ENCODE measurements at regions not wholly inside any gene's neighbourhood (a gene's known extent, or its start where the extent isn't known, plus 50 kb on each side); places are given as distances from the start of the nearest gene placed in this dataset.

DNA sequence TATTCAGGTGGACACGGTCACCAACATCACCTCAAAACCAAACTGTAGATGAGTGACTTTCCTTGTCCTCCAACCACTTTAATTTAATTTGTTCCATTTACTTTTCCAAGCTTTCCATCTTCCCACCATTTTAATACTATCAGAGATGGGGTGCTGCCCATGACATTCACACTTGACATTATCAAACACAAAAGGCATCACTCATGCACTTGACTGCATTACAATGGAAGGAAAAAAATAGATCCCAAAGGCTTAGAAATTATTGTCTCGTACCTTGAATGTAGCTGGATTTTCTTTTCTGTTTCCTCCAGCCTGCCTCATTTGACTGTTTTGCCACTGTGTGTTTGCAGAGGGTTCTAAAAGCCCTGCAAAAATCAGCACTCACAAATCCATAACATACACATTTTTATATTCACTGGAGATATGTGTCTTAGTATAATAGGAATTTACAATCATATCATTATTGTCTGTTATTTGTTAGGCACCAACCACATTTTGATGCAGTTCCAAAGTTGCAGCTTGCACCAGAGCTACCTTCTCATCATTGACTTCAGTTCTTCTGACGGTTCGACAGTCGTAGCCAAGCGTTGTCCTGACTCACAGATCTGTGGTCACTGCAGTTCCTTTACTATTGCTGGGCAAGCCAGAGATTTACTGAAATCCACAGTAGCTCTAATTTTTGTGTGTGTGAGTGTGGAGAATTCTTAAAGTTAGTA lies 712.3 kb upstream of the WWC1 start:
- Histone ChIP-seq H3K79me2 (ENCODE audit: control insufficient read depth, insufficient read depth, low read length) (no peaks in the 10 kb centered on the region), H3K9ac (ENCODE audit: low read length) (no peak overlapping the region), H3K4me1 (ENCODE audit: control insufficient read depth in 2 of 2, insufficient read depth in 2 of 2, low read length in 2 of 2) (no peaks in the 10 kb centered on the region), H3K36me3 (replicated peaks in 1 of 2; ENCODE audit: control extremely low read depth in 1 of 2, control insufficient read depth in 1 of 2, extremely low read depth in 1 of 2, insufficient read depth in 2 of 2, low read length in 1 of 2) (no peaks in the 10 kb centered on the region), H2AFZ (ENCODE audit: insufficient read depth, low read depth, low read length, poor library complexity, severe bottlenecking) (no peak overlapping the region), H3K27ac (ENCODE audit: low read length in 2 of 2) (no peak overlapping the region), H3K4me3 (ENCODE audit: control extremely low read depth in 1 of 5, extremely low read depth in 1 of 5, insufficient read depth in 1 of 5, low read depth in 2 of 5, low read length in 4 of 5) (no peak overlapping the region), H3K9me3 (ENCODE audit: control extremely low read depth in 1 of 3, control insufficient read depth in 2 of 3, insufficient read depth in 1 of 3, low read length in 2 of 3) (no peaks in the 10 kb centered on the region), H4K20me1 (ENCODE audit: control insufficient read depth, insufficient read depth, low read length, poor library complexity, severe bottlenecking) (no peaks in the 10 kb centered on the region), H3K27me3 (replicated peaks in 1 of 4; ENCODE audit: control extremely low read depth in 1 of 4, control insufficient read depth in 3 of 4, insufficient read depth in 4 of 4, low read length in 3 of 4) (no peaks in the 10 kb centered on the region), H3K4me2 (replicated peaks; ENCODE audit: low read depth, low read length, poor library complexity, severe bottlenecking) (no peak overlapping the region)
- Mint-ChIP-seq H3K27me3 (no peaks in the 10 kb centered on the region), H3K27ac (no peak overlapping the region), H3K4me3 (no peak overlapping the region), H3K9me3 (ENCODE audit: insufficient read depth) (no peaks in the 10 kb centered on the region), H3K4me1 (no peaks in the 10 kb centered on the region)
- no peak for DNase-seq
- 95% methylated on average over 3 of the region's 6 CpGs for WGBS (ENCODE audit: insufficient coverage)
- TF ChIP-seq EZH2 (IDR thresholded peaks at IDR 0.05; ENCODE audit: borderline replicate concordance, insufficient read depth, low read depth, low read length, poor library complexity, severe bottlenecking) = no peak
- TF ChIP-seq, protein P1, sequence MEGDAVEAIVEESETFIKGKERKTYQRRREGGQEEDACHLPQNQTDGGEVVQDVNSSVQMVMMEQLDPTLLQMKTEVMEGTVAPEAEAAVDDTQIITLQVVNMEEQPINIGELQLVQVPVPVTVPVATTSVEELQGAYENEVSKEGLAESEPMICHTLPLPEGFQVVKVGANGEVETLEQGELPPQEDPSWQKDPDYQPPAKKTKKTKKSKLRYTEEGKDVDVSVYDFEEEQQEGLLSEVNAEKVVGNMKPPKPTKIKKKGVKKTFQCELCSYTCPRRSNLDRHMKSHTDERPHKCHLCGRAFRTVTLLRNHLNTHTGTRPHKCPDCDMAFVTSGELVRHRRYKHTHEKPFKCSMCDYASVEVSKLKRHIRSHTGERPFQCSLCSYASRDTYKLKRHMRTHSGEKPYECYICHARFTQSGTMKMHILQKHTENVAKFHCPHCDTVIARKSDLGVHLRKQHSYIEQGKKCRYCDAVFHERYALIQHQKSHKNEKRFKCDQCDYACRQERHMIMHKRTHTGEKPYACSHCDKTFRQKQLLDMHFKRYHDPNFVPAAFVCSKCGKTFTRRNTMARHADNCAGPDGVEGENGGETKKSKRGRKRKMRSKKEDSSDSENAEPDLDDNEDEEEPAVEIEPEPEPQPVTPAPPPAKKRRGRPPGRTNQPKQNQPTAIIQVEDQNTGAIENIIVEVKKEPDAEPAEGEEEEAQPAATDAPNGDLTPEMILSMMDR (IDR thresholded peaks at IDR 0.05) = no peak
- ChIA-PET POLR2A (no interaction called here), CTCF (no interaction called here)
- ATAC-seq (ENCODE audit: low read depth) = no peak
- intact Hi-C loops (cut with micrococcal nuclease) = no loop called here

DNA sequence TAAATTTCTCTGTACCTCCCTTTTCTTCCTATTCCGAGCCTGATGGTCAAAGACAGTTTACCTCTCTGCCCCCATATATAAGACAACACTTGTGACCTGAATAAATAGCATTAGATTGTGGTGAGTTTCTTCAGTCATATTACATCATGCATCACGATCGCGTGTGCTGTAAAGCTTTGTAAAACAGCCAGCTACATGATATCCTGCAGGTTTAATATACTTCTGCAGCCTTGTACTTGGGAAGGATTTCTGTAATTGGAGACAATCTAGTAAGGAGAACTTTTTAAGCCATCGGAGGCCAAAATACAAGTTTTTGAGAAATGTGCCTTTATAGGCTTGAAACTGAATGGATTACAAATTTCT lies 711.8 kb upstream of the WWC1 start:
- Histone ChIP-seq H3K9ac (ENCODE audit: low read length) (no peak overlapping the region), H3K9me3 (ENCODE audit: control extremely low read depth in 1 of 3, control insufficient read depth in 2 of 3, insufficient read depth in 1 of 3, low read length in 2 of 3) (no peaks in the 10 kb centered on the region), H3K36me3 (replicated peaks in 1 of 2; ENCODE audit: control extremely low read depth in 1 of 2, control insufficient read depth in 1 of 2, extremely low read depth in 1 of 2, insufficient read depth in 2 of 2, low read length in 1 of 2) (no peaks in the 10 kb centered on the region), H3K27ac (ENCODE audit: low read length in 2 of 2) (no peak overlapping the region), H3K4me1 (ENCODE audit: control insufficient read depth in 2 of 2, insufficient read depth in 2 of 2, low read length in 2 of 2) (no peaks in the 10 kb centered on the region), H4K20me1 (ENCODE audit: control insufficient read depth, insufficient read depth, low read length, poor library complexity, severe bottlenecking) (no peaks in the 10 kb centered on the region), H3K27me3 (replicated peaks in 1 of 4; ENCODE audit: control extremely low read depth in 1 of 4, control insufficient read depth in 3 of 4, insufficient read depth in 4 of 4, low read length in 3 of 4) (no peaks in the 10 kb centered on the region), H3K4me3 (ENCODE audit: control extremely low read depth in 1 of 5, extremely low read depth in 1 of 5, insufficient read depth in 1 of 5, low read depth in 2 of 5, low read length in 4 of 5) (no peak overlapping the region), H2AFZ (ENCODE audit: insufficient read depth, low read depth, low read length, poor library complexity, severe bottlenecking) (no peak overlapping the region), H3K79me2 (ENCODE audit: control insufficient read depth, insufficient read depth, low read length) (no peaks in the 10 kb centered on the region), H3K4me2 (replicated peaks; ENCODE audit: low read depth, low read length, poor library complexity, severe bottlenecking) (no peak overlapping the region)
- no peak for TF ChIP-seq EZH2 (IDR thresholded peaks at IDR 0.05; ENCODE audit: borderline replicate concordance, insufficient read depth, low read depth, low read length, poor library complexity, severe bottlenecking)
- TF ChIP-seq, protein P1 (IDR thresholded peaks at IDR 0.05) = no peak
- H3K27me3 Mint-ChIP-seq = no peaks in the 10 kb centered on the region
- CTCF ChIA-PET = no interaction called here
- no peak overlapping the region for H3K27ac Mint-ChIP-seq
- ATAC-seq (ENCODE audit: low read depth) (no peak), DNase-seq (no peak)
- no peaks in the 10 kb centered on the region for H3K4me1 Mint-ChIP-seq
- no peaks in the 10 kb centered on the region for H3K9me3 Mint-ChIP-seq (ENCODE audit: insufficient read depth)
- intact Hi-C loops (cut with micrococcal nuclease) = no loop called here
- POLR2A ChIA-PET = no interaction called here
- no peak overlapping the region for H3K4me3 Mint-ChIP-seq
- WGBS (ENCODE audit: insufficient coverage) = no CpG with 5 or more reads among the region's 5 CpGs
